Muscle layer of duodenum (tissue), 2 donors: ENCODE measurements at regions not wholly inside any gene's neighbourhood (a gene's known extent, or its start where the extent isn't known, plus 50 kb on each side); places are given as distances from the start of the nearest gene placed in this dataset.

ENCODE experiments used
- H3K27ac ChIP-seq: one replicate; pipeline ENCODE4 v1.7.0; 2013; ENCODE audit warnings: mild to moderate bottlenecking, low read length
- H3K27me3 ChIP-seq: one replicate; pipeline ENCODE4 v1.7.0; 2013; ENCODE audit warnings: low read depth, mild to moderate bottlenecking, control low read depth, low read length
- H3K36me3 ChIP-seq, 2 donors: one replicate each; pipeline ENCODE4 v1.7.0; 2013; ENCODE audit warnings: low read length in 2 of 2, control low read depth in 1 of 2, mild to moderate bottlenecking in 1 of 2; ENCODE audit not compliant: insufficient read depth in 2 of 2, control insufficient read depth in 1 of 2
- H3K4me1 ChIP-seq, 2 donors: one replicate each; pipeline ENCODE4 v1.7.0; 2013; ENCODE audit warnings: low read length in 2 of 2, mild to moderate bottlenecking in 2 of 2, control low read depth in 1 of 2, moderate library complexity in 1 of 2; ENCODE audit not compliant: insufficient read depth in 2 of 2, control insufficient read depth in 1 of 2
- H3K4me3 ChIP-seq, 2 donors: one replicate each; pipeline ENCODE4 v1.7.0; 2013; ENCODE audit warnings: low read length in 2 of 2, low read depth in 1 of 2, mild to moderate bottlenecking in 1 of 2
- H3K9me3 ChIP-seq, 2 donors: one replicate each; pipeline ENCODE4 v1.7.0; 2013; ENCODE audit warnings: low read length in 2 of 2, control low read depth in 1 of 2, mild to moderate bottlenecking in 1 of 2; ENCODE audit not compliant: control insufficient read depth in 1 of 2
- donor health status: healthy.

DNA sequence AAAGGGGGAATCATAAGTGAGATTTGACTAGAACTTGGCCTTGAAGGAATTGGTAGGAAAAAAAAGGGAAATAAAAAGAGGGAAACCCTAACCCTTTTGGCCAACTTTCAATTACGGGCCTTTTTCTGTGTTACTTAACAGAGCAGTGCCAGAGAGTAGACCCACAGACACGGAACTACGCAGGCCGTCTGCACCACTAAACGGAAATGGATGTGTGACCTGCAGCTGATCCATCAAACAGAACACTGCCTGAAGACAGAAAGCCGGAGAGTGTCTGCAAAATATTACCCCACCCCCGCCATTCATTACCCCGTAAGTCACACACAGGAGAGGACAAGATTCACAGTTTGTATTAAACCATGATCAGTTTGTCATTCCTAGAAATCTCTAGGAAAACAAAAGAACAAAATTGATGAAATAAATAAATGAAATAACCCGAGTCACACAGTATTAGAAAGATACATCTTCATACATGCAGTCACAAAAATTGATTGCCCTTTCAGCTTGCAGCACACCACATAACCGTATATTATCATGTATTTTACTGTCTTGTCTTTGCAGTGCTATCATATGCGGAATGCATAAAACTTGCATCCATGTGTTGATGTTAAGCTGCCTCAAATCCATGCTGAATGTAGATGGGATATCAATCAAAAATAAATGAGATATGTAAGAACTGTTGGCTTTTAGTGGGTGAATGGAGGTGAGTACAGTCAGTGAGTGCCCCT lies 424.7 kb downstream of the IRS2 start:
- H3K27me3 ChIP-seq = no peaks in the 10 kb centered on the region

DNA sequence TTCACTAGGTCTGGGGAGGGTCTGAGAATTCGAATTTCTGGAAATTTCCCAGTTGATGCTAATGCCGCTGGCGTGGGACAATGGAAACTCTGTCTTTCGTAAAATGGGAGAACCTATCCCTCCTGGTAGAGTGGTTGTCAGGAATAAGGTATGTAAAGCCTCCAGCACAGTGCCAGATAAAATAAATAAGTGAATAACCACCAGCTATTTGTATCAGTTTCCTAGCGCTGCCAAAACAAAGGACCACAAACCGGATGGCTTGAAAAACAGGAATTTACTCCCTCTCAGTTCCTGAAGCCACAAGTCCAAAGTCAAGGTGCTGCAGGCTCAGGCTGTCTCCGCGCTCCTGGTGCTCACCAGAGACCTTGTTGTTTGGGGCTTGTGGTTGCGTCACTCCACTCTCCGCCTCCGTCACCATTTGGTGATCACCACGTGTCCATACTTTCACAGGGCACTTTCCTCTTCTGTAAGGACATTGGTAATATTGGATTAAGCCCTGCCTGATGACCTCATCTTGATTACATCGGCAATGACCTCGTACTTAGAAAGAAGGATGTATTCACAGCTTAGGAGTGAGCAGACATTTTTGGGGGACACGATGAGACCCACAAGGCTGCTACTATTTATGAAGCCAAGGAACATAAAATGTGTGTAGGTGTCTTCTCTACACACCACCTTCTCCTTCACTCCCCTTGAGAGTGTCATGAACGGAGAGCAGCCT lies 428.5 kb downstream of the IRS2 start:
- Histone ChIP-seq H3K4me3 (no peak overlapping the region), H3K27ac (no peak overlapping the region), H3K4me1 (no peaks in the 10 kb centered on the region), H3K9me3 (no peaks in the 10 kb centered on the region), H3K36me3 (no peaks in the 10 kb centered on the region), H3K27me3 (no peaks in the 10 kb centered on the region)

More for the DNA sequence above, 424.7 kb downstream of the IRS2 start:
- Histone ChIP-seq H3K36me3 (no peaks in the 10 kb centered on the region), H3K27ac (no peak overlapping the region), H3K4me3 (no peak overlapping the region), H3K4me1 (no peaks in the 10 kb centered on the region), H3K9me3 (peaks cover 0 to 6% of the 10 kb centered on the region in 2 donors)

DNA sequence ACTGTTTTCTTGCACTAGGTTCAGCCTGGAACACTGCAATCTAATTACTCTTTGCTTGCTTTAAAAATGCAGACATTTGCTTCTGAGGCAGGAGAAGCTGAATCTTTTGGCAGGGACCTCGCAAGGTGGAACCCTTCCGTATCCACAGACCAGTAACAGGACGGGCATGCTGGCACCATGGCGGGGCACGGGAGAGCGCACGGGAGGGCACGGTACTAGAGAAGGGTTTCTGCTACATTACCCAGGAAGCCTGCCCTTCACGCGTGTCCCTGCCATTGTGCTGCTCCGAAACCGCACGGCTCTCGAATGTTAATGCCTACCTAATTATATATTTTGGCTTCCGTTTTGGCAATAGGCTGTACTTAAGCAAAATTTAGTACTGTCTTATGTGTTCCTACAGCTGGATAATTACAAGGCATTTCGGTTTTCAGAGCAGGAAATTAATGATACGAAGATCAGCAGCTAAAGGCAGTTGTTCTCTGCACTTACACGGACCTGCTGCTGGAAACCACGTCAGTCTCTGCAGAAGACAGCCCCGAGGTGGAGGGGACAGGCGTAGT lies 430.4 kb downstream of the IRS2 start:
- Histone ChIP-seq H3K9me3 (no peaks in the 10 kb centered on the region), H3K27me3 (no peaks in the 10 kb centered on the region), H3K27ac (no peak overlapping the region), H3K4me3 (no peak overlapping the region), H3K4me1 (no peaks in the 10 kb centered on the region), H3K36me3 (no peaks in the 10 kb centered on the region)

DNA sequence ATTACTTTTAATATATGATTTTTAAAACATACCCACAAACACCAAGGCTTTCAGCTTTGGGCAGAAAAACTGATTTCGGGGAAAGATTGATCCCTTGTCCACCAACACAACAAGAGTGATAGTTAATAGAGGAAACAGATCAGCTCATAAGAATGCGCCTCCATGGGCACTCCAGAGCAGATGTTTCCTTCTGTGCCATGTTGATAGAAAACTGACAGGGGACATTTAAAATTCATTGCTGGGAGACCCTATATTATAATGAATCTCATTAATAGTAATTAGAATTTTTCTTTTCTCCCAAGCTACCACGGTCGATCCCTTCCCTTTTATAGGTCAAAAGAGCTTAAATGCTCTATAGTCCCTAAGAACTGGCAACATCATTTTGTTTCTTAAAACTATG lies 431.2 kb downstream of the IRS2 start:
- H3K27me3 ChIP-seq = no peaks in the 10 kb centered on the region
- no peak overlapping the region for H3K27ac ChIP-seq
- H3K9me3 ChIP-seq = no peaks in the 10 kb centered on the region
- no peaks in the 10 kb centered on the region for H3K4me1 ChIP-seq
- no peaks in the 10 kb centered on the region for H3K36me3 ChIP-seq
- no peak overlapping the region for H3K4me3 ChIP-seq

DNA sequence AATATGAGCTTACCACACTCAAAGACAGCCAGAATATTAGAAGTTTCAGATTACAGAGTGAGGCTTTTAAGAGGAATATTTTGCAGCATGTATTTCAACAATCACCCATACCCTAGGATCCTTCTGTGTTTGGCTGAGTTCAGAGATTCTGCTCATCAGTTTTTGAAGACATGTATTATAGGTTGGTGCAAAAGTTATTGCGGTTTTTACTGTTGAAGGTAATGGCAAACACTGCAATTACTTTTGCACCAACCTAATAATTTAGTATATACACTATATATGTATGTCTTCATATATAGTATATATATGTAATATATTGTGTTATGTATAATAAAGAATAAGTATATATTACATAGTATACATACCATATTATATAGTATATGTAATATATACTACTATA lies 435.1 kb downstream of the IRS2 start:
- H3K4me1 ChIP-seq = no peaks in the 10 kb centered on the region
- H3K27ac ChIP-seq = no peak overlapping the region
- H3K27me3 ChIP-seq = no peaks in the 10 kb centered on the region

DNA sequence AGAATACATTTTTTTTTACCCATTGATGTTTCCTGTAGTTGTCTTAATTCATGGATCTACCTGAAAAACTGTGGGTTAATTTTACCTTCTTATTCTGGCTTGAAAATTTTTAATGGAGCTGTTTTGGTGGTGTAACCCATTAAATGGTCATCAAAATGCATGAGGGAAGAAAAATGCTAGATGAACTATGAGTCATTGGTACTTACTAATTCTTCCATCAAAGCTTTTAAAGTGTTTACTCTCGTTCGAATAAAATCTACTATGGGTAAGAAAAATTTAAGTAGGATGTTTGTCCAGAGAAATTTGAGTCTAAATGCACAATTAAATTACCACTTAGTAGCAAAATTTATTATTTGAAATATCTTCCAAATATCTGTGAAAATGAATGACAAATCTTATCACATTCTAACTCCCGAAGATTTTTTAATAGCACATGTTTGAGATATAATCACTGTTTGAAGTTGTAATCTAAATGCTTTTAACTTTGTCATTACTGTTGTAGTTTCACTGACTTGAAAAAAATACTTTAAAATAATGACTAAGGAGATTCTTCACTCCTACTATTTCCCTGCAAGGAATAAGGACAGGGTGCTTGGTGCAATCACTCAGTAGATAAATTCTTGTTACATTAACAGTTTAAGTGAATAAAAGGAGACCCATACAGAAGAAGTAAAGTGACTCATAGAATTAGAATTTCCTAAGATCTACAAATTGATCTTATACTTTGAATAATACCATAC lies 437.7 kb downstream of the IRS2 start:
- no peaks in the 10 kb centered on the region for H3K36me3 ChIP-seq
- H3K4me1 ChIP-seq = no peaks in the 10 kb centered on the region
- H3K27me3 ChIP-seq = no peaks in the 10 kb centered on the region
- no peaks in the 10 kb centered on the region for H3K9me3 ChIP-seq
- H3K27ac ChIP-seq = no peak overlapping the region
- H3K4me3 ChIP-seq = no peak overlapping the region

More for the DNA sequence above, 435.1 kb downstream of the IRS2 start:
- Histone ChIP-seq H3K36me3 (no peaks in the 10 kb centered on the region), H3K4me3 (no peak overlapping the region), H3K9me3 (no peaks in the 10 kb centered on the region)

DNA sequence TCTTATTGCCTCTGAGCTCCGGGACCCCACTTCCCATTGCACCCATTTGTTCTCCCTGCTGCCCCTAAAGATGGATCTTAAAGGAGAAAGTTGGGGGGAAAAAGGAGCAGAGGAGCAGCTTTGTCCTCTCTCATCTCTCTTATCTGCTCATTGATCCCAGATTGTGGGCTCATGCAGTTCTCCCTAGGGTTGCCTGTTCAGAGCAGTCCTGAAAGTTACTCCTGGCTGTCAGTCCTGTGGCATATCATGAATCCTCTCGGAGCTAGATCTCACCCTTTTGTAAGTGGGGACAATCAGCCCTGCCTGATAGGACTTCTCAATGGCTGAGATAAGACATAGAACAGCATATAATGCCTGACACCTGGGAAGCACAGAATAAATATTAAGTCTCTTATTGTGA lies 440.3 kb downstream of the IRS2 start:
- Histone ChIP-seq H3K4me1 (no peaks in the 10 kb centered on the region), H3K27me3 (no peaks in the 10 kb centered on the region), H3K4me3 (no peak overlapping the region), H3K9me3 (no peaks in the 10 kb centered on the region), H3K27ac (no peak overlapping the region), H3K36me3 (no peaks in the 10 kb centered on the region)

DNA sequence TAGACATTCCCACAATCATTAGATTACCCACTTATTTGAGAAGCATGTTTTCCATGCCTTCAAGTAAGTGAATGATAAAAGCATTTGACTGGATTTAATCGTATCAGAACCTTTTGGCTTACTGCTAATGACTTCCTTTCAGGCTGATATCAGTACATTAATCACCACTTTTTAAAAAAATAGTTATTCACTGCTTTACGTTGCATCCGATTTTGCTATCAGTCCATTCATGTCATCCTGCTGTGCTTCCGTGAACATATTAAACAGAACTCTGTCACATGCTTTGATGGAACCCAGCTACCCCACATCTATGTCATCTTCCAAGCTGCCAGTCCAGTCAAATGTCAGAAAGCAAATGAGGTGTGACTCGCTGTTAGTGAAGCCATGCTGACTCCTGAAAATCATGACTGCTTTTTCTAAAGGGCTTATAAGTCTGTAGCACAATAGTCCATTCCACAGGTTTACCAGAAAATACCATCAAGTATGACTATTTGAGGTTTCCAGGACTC lies 440.9 kb downstream of the IRS2 start:
- no peak overlapping the region for H3K4me3 ChIP-seq
- no peak overlapping the region for H3K27ac ChIP-seq
- H3K36me3 ChIP-seq = no peaks in the 10 kb centered on the region
- no peaks in the 10 kb centered on the region for H3K27me3 ChIP-seq
- H3K4me1 ChIP-seq = no peaks in the 10 kb centered on the region
- no peaks in the 10 kb centered on the region for H3K9me3 ChIP-seq

DNA sequence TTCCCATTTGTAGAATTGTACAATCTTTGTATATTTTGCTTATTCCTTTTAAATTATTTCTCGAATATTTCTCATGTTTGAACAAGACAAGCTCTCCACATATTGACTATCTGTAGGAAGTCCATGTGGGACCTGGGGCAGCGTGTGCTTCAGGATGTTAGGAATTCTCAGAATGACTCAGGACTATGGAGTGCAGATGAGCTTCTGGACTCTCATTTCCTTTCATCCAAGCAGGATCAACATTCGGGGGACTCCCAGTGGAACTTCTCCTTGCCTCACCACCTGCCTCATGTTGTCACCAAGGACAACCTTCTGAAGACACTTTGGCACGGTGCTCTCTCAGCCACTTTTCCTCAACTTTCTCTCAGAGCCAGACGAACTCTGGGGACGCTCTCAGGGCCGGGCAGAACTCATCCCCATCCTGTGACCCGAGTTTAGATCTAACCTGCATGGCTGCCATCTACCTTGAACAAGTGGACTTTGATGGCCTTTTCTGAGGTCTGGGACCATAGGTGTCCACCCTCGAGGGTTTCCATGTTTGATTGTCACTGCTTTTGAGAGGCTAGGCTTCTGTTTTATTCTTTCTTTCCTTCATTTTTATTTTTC lies 441.7 kb downstream of the IRS2 start:
- H3K27ac ChIP-seq = no peak overlapping the region
- no peaks in the 10 kb centered on the region for H3K27me3 ChIP-seq
- H3K4me3 ChIP-seq = no peak overlapping the region
- H3K9me3 ChIP-seq = no peaks in the 10 kb centered on the region
- H3K36me3 ChIP-seq = no peaks in the 10 kb centered on the region
- no peaks in the 10 kb centered on the region for H3K4me1 ChIP-seq

DNA sequence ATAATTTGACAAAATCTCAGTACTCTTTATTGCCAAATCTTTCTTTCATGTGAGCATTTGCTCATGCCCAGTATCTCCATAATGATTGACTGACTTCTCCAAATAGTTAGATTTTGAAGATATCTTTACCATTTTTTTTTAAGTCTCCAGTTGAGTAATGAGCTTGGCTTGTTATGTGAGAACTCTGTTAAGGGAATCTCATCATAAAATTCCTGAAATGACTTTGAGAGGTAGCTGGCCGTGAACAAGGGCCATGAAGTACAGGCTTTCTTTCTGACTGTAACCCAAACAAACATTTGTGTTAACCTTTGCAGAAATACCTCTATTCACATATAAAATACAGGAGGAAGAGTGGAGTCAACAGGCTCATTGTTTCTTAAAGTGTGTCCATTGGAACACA lies 449.7 kb downstream of the IRS2 start:
- Histone ChIP-seq H3K27me3 (no peaks in the 10 kb centered on the region), H3K36me3 (no peaks in the 10 kb centered on the region), H3K27ac (no peak overlapping the region), H3K4me3 (no peak overlapping the region), H3K4me1 (no peaks in the 10 kb centered on the region), H3K9me3 (no peaks in the 10 kb centered on the region)
